HG02678 (cell line): ENCODE measurements at regions not wholly inside any gene's neighbourhood (a gene's known extent, or its start where the extent isn't known, plus 50 kb on each side); places are given as distances from the start of the nearest gene placed in this dataset.

ENCODE experiments used
- ATAC-seq: cut with Tn5 transposase; IDR thresholded peaks from one replicate; pipeline ENCODE4 v1.9.1; 2021; ENCODE audit warnings: mild to moderate bottlenecking, moderate library complexity; ENCODE audit not compliant: unreplicated experiment

GRCh38 chrX:147832707-147833348 is 78.9 kb upstream of the FMR1 start:
- ATAC-seq, result peak; percentile 74

GRCh38 chrX:147838465-147839131 is 73.1 kb upstream of the FMR1 start:
- ATAC-seq, result no peak

DNA sequence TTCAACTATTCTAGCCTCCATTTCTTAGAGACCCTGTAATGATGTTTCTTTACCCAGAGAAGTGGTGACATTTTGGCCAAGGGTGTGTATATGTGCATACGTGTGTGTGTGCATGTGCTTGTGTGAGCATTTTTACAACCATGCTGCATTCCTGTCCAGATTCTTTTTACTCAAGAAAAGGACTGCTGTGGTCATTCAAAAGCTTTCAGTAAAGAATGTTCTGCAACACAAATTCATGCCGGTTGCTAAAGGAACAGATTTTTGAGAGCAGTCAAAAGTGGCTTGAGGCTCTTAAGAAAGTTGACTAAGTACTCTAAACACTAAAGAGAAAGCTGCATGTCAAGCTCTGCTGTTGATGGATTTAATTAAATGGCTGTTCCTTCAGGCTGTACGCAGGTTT is 65.0 kb upstream of the FMR1 start:
- ATAC-seq, result no peak

- no peak for ATAC-seq
Observed at GRCh38 chrX:147847999-147848398, 63.7 kb upstream of the FMR1 start.

- ATAC-seq, result no peak
Observed at GRCh38 chrX:147848543-147849443, 62.9 kb upstream of the FMR1 start.

- ATAC-seq, result peak; percentile 77
Observed at GRCh38 chrX:147850875-147851274, 60.8 kb upstream of the FMR1 start.

DNA sequence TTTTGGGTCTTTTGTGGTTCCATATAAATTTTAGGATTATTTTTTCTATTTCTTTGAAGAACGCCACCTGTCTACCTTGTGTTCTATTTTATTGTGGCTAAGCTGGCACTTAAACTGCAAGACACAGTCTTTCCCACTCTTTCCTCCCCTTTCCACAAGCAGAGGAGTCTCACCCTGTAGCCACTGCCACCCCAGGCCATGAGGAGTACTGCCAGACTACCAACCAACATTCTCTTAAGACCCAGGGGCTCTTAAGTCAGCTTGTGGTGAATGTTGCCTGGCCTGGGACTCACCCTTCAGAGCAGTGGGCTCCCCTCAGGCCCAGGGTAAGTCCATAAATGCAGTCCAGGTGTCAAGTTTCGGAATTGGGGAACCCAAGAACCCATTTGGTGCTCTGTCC is 58.0 kb upstream of the FMR1 start:
- ATAC-seq, result no peak

- ATAC-seq, result no peak
Observed at GRCh38 chrX:147859666-147860065, 52.1 kb upstream of the FMR1 start.
